Liver (tissue), 8 donors: ENCODE measurements at regions not wholly inside any gene's neighbourhood (a gene's known extent, or its start where the extent isn't known, plus 50 kb on each side); places are given as distances from the start of the nearest gene placed in this dataset.

ENCODE experiments used
- DNase-seq: peaks from one replicate; pipeline ENCODE4 v3.0.0-alpha.2; 2017; ENCODE audit warnings: low spot score
- H3K27ac ChIP-seq, 2 donors: one replicate each; pipeline ENCODE4 v1.7.0; 2013; ENCODE audit warnings: inconsistent platforms in 2 of 2, low read length in 2 of 2, control low read depth in 1 of 2, low read depth in 1 of 2, mild to moderate bottlenecking in 1 of 2
- H3K27me3 ChIP-seq, 4 donors: one replicate each; pipeline versions ENCODE4 v1.6.1 to v1.7.0; 2013; ENCODE audit warnings: low read length in 3 of 4, inconsistent platforms in 1 of 4, mild to moderate bottlenecking in 1 of 4, moderate library complexity in 1 of 4; ENCODE audit not compliant: control insufficient read depth in 4 of 4, insufficient read depth in 4 of 4
- H3K36me3 ChIP-seq, 4 donors: one replicate each; pipeline versions ENCODE4 v1.6.1 to v1.7.0; 2013; ENCODE audit warnings: low read length in 3 of 4, mild to moderate bottlenecking in 3 of 4, low read depth in 1 of 4, moderate library complexity in 1 of 4; ENCODE audit not compliant: control insufficient read depth in 4 of 4, insufficient read depth in 3 of 4
- H3K4me1 ChIP-seq, 4 donors: one replicate each; pipeline versions ENCODE4 v1.6.1 to v1.7.0; 2013; ENCODE audit warnings: low read length in 3 of 4, mild to moderate bottlenecking in 3 of 4, moderate library complexity in 1 of 4; ENCODE audit not compliant: control insufficient read depth in 4 of 4, insufficient read depth in 4 of 4
- H3K4me3 ChIP-seq, 3 donors: one replicate each; pipeline versions ENCODE4 v1.6.1 to v1.7.0; 2013; ENCODE audit warnings: low read length in 3 of 3, control low read depth in 1 of 3, low read depth in 1 of 3, mild to moderate bottlenecking in 1 of 3
- H3K9ac ChIP-seq, 2 donors: one replicate each; pipeline ENCODE4 v1.7.0; 2013; ENCODE audit warnings: low read length in 2 of 2, mild to moderate bottlenecking in 2 of 2, moderate library complexity in 2 of 2, control low read depth in 1 of 2, low read depth in 1 of 2
- H3K9me3 ChIP-seq, 4 donors: one replicate each; pipeline versions ENCODE4 v1.6.1 to v1.7.0; 2013; ENCODE audit warnings: low read length in 3 of 4; ENCODE audit not compliant: control insufficient read depth in 4 of 4
- FOXA1 ChIP-seq: IDR thresholded peaks from 2 replicates; pipeline ENCODE4 v1.6.1; 2016; ENCODE audit warnings: antibody characterized with exemption
- FOXA2 ChIP-seq: IDR thresholded peaks from 2 replicates; pipeline ENCODE4 v1.6.1; 2016; ENCODE audit warnings: antibody characterized with exemption
- GABPA ChIP-seq, 2 donors: IDR thresholded peaks in 1 of 2; conservative IDR thresholded peaks in 1 of 2; 2 replicates each; pipeline ENCODE4 v1.6.1; 2016; ENCODE audit warnings: antibody characterized with exemption in 2 of 2, mild to moderate bottlenecking in 1 of 2, moderate library complexity in 1 of 2
- HNF4A ChIP-seq, 2 donors: conservative IDR thresholded peaks; 2 replicates each; pipeline ENCODE4 v1.6.1; 2016; ENCODE audit warnings: antibody characterized with exemption in 2 of 2, mild to moderate bottlenecking in 2 of 2
- RAD21 ChIP-seq, 2 donors: IDR thresholded peaks; 2 replicates each; pipeline ENCODE4 v1.6.1; 2016; ENCODE audit warnings: antibody characterized with exemption in 2 of 2, mild to moderate bottlenecking in 2 of 2
- RXRA ChIP-seq, 2 donors: IDR thresholded peaks; 2 replicates each; pipeline ENCODE4 v1.6.1; 2017 to 2018; ENCODE audit warnings: antibody characterized with exemption in 2 of 2, mild to moderate bottlenecking in 1 of 2
- SP1 ChIP-seq: IDR thresholded peaks from 2 replicates; pipeline ENCODE4 v1.6.1; 2018; ENCODE audit warnings: antibody characterized with exemption, mild to moderate bottlenecking
- TAF1 ChIP-seq: conservative IDR thresholded peaks from 2 replicates; pipeline ENCODE4 v1.6.1; 2016; ENCODE audit warnings: antibody characterized with exemption, mild to moderate bottlenecking
- YY1 ChIP-seq: IDR thresholded peaks from 2 replicates; pipeline ENCODE4 v1.6.1; 2016; ENCODE audit warnings: antibody characterized with exemption, mild to moderate bottlenecking
- WGBS: extraction: QIAGEN DNeasy Blood & Tissue Kit; methylation state at CpG from one replicate; pipeline ENCODE4 v1.1.7; 2013; 5-methylcytosine and 5-hydroxymethylcytosine counted together
- TF ChIP-seq, protein P1 (sequence below): IDR thresholded peaks from 2 replicates; pipeline ENCODE4 v1.6.1; 2016; ENCODE audit warnings: antibody characterized with exemption
- TF ChIP-seq, protein P2 (sequence below): IDR thresholded peaks from 2 replicates; pipeline ENCODE4 v1.6.1; 2016; ENCODE audit warnings: antibody characterized with exemption, mild to moderate bottlenecking
- TF ChIP-seq, protein P3 (sequence below): IDR thresholded peaks from 2 replicates; pipeline ENCODE4 v1.6.1; 2016; ENCODE audit warnings: antibody characterized with exemption
- TF ChIP-seq, protein P4 (sequence below): IDR thresholded peaks from 2 replicates; pipeline ENCODE4 v1.6.1; 2016; ENCODE audit warnings: antibody characterized with exemption
- TF ChIP-seq, protein P5 (sequence below): fragments of 150-350 bp; IDR thresholded peaks from 2 replicates; pipeline ENCODE4 v1.5.1; 2017; ENCODE audit warnings: improper control_type of control experiment, low read depth, low read length; ENCODE audit not compliant: missing input control
- donor health status: healthy.
- donor health status: healthy.
- donor health status: healthy.
- donor health status: healthy.
- donor health status: healthy.

DNA sequence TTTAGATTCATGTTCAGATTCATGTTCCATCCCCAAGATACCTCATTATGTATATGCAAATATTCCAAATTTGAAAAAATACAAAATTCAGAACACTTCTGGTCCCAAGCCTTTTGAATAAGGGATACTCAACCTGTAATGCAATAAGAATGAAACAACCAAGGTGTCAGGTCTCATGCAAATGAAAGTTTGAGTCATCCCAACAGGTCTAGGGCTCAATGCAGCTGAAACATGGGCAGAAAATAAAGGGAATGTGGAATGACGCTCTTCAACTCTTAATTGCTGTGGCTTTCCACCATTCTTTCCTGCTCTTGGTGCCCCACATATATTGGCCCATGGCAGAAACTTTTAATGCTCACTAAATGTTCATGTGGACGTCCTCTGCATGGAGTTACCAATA, 107.3 kb upstream of the DAPK1 start:
- H3K36me3 ChIP-seq: no peaks in the 10 kb centered on the region
- no peak for TF ChIP-seq TAF1
- no peak for TF ChIP-seq HNF4A (conservative IDR thresholded peaks at IDR 0.05)
- TF ChIP-seq YY1: no peak
- no peak for TF ChIP-seq FOXA2
- TF ChIP-seq GABPA (IDR thresholded peaks at IDR 0.05 in 1 of 2, conservative IDR thresholded peaks at IDR 0.05 in 1 of 2): no peak
- TF ChIP-seq, protein P1, sequence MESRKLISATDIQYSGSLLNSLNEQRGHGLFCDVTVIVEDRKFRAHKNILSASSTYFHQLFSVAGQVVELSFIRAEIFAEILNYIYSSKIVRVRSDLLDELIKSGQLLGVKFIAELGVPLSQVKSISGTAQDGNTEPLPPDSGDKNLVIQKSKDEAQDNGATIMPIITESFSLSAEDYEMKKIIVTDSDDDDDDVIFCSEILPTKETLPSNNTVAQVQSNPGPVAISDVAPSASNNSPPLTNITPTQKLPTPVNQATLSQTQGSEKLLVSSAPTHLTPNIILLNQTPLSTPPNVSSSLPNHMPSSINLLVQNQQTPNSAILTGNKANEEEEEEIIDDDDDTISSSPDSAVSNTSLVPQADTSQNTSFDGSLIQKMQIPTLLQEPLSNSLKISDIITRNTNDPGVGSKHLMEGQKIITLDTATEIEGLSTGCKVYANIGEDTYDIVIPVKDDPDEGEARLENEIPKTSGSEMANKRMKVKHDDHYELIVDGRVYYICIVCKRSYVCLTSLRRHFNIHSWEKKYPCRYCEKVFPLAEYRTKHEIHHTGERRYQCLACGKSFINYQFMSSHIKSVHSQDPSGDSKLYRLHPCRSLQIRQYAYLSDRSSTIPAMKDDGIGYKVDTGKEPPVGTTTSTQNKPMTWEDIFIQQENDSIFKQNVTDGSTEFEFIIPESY: no peak
- WGBS: 91% methylated on average over 2 of the region's 2 CpGs
- H3K4me1 ChIP-seq: peaks cover 4 to 14% (median 8%) of the 10 kb centered on the region in 4 donors
- H3K27me3 ChIP-seq: no peaks in the 10 kb centered on the region
- H3K27ac ChIP-seq: no peak overlapping the region
- DNase-seq: no peak
- no peak overlapping the region for H3K9ac ChIP-seq
- peaks cover 0 to 2% (median 0%) of the 10 kb centered on the region in 4 donors for H3K9me3 ChIP-seq
- H3K4me3 ChIP-seq: no peak overlapping the region

DNA sequence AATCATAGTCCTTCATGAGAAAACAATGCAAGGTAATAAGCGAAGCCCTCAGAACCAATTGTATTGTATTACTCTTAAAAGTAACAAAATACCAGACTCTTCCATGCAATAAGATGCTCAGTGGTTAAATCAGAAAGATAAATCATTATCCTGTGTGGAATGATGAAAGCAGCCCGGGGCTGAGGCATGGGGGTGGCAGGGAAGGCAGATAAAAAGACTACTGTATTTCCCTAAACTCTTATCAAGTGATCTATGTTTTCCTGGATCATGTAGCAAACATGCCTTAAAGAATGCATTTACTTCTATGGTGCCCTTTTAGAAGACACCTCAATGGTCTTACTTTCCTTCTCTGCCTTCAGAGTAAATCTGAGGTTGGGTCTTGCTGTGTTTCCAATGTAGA, 105.6 kb upstream of the DAPK1 start:
- Histone ChIP-seq H3K4me3 (no peak overlapping the region), H3K4me1 (peaks cover 5 to 18% (median 15%) of the 10 kb centered on the region in 4 donors), H3K9me3 (peaks cover 0 to 2% (median 0%) of the 10 kb centered on the region in 4 donors), H3K36me3 (no peaks in the 10 kb centered on the region), H3K27ac (no peak overlapping the region), H3K27me3 (no peaks in the 10 kb centered on the region), H3K9ac (no peak overlapping the region)
- 89% methylated on average over 2 of the region's 2 CpGs for WGBS
- TF ChIP-seq, protein P2, sequence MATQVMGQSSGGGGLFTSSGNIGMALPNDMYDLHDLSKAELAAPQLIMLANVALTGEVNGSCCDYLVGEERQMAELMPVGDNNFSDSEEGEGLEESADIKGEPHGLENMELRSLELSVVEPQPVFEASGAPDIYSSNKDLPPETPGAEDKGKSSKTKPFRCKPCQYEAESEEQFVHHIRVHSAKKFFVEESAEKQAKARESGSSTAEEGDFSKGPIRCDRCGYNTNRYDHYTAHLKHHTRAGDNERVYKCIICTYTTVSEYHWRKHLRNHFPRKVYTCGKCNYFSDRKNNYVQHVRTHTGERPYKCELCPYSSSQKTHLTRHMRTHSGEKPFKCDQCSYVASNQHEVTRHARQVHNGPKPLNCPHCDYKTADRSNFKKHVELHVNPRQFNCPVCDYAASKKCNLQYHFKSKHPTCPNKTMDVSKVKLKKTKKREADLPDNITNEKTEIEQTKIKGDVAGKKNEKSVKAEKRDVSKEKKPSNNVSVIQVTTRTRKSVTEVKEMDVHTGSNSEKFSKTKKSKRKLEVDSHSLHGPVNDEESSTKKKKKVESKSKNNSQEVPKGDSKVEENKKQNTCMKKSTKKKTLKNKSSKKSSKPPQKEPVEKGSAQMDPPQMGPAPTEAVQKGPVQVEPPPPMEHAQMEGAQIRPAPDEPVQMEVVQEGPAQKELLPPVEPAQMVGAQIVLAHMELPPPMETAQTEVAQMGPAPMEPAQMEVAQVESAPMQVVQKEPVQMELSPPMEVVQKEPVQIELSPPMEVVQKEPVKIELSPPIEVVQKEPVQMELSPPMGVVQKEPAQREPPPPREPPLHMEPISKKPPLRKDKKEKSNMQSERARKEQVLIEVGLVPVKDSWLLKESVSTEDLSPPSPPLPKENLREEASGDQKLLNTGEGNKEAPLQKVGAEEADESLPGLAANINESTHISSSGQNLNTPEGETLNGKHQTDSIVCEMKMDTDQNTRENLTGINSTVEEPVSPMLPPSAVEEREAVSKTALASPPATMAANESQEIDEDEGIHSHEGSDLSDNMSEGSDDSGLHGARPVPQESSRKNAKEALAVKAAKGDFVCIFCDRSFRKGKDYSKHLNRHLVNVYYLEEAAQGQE: no peak
- TF ChIP-seq, protein P1: no peak
- TF ChIP-seq RXRA (IDR thresholded peaks at IDR 0.05) (no peak), HNF4A (conservative IDR thresholded peaks at IDR 0.05) (no peak), SP1 (no peak), RAD21 (IDR thresholded peaks at IDR 0.05) (no peak), FOXA1 (no peak)
- TF ChIP-seq, protein P3, sequence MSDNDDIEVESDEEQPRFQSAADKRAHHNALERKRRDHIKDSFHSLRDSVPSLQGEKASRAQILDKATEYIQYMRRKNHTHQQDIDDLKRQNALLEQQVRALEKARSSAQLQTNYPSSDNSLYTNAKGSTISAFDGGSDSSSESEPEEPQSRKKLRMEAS: no peak
- TF ChIP-seq, protein P4, sequence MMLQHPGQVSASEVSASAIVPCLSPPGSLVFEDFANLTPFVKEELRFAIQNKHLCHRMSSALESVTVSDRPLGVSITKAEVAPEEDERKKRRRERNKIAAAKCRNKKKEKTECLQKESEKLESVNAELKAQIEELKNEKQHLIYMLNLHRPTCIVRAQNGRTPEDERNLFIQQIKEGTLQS: no peak
- TF ChIP-seq, protein P5, sequence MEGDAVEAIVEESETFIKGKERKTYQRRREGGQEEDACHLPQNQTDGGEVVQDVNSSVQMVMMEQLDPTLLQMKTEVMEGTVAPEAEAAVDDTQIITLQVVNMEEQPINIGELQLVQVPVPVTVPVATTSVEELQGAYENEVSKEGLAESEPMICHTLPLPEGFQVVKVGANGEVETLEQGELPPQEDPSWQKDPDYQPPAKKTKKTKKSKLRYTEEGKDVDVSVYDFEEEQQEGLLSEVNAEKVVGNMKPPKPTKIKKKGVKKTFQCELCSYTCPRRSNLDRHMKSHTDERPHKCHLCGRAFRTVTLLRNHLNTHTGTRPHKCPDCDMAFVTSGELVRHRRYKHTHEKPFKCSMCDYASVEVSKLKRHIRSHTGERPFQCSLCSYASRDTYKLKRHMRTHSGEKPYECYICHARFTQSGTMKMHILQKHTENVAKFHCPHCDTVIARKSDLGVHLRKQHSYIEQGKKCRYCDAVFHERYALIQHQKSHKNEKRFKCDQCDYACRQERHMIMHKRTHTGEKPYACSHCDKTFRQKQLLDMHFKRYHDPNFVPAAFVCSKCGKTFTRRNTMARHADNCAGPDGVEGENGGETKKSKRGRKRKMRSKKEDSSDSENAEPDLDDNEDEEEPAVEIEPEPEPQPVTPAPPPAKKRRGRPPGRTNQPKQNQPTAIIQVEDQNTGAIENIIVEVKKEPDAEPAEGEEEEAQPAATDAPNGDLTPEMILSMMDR: no peak
- no peak for DNase-seq
